H4 (cell line): ENCODE measurements at regions not wholly inside any gene's neighbourhood (a gene's known extent, or its start where the extent isn't known, plus 50 kb on each side); places are given as distances from the start of the nearest gene placed in this dataset.

Experiments
- DNase-seq: peaks from one replicate; pipeline ENCODE4 v3.0.0-alpha.2; 2015; ENCODE audit warnings: low spot score

GRCh38 chr12:111222027-111222414, 146.9 kb downstream of the PHETA1 start:
- no peak for DNase-seq

GRCh38 chr12:111221062-111222026, 147.6 kb downstream of the PHETA1 start:
- no peak for DNase-seq

GRCh38 chr12:111220363-111220762, 148.5 kb downstream of the PHETA1 start:
- DNase-seq, result no peak

DNA sequence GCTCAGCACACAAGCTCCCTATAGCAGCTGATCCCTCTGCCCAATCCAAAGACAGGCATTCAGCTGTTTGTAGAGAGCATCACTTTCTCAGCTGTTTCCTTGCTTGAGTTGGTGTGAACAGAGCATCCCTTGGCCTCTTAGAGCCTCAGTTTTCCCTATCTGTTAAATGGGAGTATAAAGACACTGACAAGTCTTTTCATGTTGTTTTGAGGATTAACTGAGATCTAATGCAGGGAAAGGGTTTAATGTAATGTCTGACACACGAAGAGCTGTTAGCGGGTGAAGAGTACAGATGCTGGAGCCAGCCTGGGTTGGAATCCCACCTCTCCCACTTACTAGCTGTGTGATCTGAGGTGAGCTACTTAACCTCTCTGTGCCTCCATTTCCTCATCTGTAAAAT, 149.5 kb downstream of the PHETA1 start:
- no peak for DNase-seq

DNA sequence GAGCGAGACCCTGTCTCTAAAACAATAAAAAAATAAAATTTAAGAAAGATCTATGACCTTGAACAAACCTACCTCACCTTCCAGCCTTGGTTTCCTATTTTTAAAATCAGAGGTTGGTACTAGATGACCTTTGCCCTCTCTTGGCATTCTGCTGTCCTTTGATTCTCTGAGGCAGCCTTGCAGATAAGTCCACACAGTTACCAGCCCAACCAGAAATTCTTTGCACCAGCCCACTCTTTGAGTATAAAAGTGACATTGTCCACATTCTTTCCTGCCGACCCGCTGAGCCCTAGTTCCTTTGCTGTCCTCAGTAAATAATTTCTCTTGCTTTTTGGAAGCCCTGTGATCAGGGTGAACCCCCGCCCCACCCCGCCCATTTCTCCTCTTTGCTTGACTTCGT, 150.4 kb downstream of the PHETA1 start:
- no peak for DNase-seq

DNA sequence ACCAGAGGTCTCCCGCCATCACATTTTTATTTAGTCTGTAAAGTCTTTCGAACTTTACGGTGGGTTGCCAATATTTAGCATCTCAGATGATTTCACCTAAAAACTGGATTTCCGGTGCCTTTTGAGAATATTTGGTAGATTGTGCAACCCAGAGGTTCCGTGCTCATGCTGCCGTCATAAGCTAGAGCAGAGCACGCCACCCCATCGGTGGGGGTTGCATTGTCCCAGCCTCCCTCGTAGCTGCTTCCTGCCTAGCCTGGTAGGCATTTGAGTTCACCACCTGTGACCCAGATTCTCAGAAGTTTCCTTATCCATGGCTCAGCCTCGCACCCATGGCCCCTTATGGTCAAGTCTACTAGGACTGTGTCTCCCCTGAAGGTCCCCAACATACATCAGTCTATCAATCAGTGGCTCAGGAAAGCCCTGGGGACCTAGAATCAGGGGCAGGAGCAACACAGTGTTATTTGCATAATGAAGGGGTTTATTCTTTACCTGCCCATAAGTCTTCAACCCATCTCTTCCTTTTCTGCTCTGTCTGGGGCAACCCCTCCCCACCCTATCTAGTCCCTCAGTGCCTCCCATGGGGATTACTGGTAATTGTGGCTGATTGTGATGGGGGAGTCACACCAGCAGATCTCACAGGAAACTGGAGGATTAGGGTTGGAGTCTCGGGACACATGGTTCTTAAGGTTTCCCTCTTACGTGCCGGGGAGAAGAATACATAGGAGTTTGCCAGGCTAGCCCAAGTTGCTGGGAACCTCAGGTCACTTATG, 152.3 kb downstream of the PHETA1 start:
- DNase-seq, result no peak

- no peak for DNase-seq
These were observed 153.0 kb downstream of the PHETA1 start for GRCh38 chr12:111215881-111216280.

DNA sequence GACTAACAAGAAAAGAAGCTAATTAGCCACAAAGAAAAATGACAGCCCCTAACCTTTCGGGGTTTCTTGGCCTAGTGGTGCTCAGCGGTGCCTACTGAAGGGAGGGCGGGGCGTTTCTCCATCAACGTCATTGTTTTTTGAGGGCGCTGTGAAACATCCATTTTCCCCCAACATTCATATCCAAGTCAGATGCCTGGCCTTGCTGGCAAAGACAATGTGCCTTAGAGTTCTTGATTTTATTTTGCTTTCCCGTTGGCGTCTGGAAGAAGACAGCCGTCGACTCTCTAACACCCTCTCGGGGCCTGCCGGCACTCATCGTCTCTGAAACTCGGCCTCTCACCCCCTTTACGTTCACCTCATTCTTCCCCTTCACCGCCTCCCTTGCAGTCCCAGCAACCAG, 154.5 kb downstream of the PHETA1 start:
- no peak for DNase-seq

- DNase-seq, result no peak
These were observed 155.3 kb downstream of the PHETA1 start for GRCh38 chr12:111213561-111213960.

GRCh38 chr12:111212814-111213456, 156.0 kb downstream of the PHETA1 start:
- DNase-seq, result no peak

DNA sequence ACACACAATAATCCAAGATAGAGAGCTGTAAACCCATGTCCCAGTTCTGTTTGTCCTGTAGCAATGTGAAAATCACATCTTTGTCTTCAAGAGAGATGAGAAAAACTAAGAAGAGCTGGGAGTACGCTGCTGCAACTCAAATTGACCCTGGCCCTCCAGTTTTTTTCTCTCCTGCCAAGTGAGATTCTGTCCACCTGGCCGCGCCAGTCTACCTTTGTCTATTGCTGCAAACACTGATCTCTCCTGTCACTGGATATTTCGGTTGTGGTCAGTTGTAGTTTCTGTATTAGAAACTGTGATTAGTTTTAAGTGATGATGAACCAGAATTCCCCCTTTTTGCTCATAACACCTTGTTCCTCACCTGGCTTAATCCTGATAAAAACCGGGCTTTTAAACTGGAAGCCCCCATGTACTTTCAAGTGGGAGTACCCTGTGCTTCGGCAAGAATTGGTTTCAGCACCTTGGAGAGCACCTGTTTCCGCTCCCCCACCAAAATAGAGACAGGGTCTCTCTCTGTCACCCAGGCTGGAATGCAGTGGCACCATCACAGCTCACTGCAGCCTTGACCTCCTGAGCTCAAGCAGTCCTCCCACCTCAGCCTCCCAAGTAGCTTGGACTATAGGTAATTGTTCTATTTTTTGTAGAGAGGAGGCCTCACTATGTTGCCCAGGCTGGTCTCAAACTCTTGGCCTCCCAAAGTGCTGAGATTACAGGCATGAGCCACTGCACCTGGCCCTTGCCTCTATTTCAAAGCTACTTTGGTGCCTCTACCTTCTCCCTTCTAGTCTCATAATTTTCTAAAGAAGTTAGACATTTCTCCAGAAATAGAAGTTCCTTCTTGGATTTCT, 156.8 kb downstream of the PHETA1 start:
- DNase-seq, result no peak

DNA sequence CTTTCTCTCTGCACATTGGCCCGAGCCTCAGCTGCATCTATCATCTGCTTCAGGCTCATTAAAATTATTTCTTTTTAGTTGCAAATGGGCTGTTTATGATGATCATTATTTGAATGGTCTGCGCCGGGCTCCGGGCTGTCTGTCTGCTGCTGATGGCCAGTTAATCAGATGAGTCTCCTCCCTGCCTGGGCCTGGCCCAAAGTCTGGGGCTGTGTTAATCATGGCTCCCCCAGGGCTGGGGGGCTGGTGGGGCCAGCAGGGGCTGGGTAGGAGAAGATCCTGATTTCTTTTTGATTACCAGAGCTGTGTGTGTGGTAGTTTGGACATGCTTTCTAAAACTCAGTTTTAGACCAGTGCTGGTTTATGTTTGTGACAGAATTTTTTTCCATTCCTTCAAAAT, 159.1 kb downstream of the PHETA1 start:
- DNase-seq, result no peak

- DNase-seq, result no peak
These were observed 161.1 kb downstream of the PHETA1 start for GRCh38 chr12:111207761-111208160.

DNA sequence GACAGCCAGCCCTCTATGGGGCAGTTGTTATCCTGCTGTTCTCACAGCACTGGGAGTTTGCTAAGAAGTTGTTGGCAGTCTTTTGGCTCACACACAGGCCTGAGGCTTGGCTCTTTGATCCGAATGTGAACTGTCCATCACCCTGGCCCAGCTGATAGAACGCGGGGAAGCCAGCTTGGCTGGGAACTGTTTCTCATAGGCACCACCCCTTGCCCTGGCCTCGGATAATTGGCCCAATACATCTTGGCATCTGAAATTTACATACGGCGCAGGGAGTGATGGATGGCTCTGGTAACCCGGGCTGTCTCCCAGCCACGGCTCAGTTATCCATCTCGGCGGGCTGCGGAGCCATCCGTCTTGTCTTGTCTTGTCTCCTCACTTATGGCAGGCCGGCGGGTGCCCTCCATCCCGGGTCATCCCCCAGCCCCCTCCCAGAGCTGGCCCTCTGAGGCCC, 164.1 kb downstream of the PHETA1 start:
- no peak for DNase-seq

DNA sequence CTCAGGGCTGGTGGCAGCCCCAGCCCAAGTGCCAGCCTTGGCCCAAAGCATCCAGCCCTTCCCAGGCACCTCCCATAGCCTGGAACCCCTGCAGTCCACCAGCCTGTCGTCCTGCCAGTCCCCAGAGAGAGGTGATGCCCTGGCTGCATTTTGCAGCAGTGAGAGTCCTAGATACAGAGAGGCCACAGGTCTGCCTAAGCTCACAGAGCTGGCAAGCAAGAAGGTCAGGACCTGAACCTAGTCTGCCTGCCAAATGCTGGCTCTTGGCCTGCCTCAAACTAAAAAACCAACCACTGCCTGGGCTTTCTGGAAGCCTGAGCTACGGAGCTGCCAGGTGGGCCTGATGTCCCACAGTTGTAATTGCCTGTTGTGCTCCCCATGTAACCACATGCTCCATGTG, 164.9 kb downstream of the PHETA1 start:
- DNase-seq, result no peak

GRCh38 chr12:111203446-111203845, 165.4 kb downstream of the PHETA1 start:
- DNase-seq, result no peak

DNA sequence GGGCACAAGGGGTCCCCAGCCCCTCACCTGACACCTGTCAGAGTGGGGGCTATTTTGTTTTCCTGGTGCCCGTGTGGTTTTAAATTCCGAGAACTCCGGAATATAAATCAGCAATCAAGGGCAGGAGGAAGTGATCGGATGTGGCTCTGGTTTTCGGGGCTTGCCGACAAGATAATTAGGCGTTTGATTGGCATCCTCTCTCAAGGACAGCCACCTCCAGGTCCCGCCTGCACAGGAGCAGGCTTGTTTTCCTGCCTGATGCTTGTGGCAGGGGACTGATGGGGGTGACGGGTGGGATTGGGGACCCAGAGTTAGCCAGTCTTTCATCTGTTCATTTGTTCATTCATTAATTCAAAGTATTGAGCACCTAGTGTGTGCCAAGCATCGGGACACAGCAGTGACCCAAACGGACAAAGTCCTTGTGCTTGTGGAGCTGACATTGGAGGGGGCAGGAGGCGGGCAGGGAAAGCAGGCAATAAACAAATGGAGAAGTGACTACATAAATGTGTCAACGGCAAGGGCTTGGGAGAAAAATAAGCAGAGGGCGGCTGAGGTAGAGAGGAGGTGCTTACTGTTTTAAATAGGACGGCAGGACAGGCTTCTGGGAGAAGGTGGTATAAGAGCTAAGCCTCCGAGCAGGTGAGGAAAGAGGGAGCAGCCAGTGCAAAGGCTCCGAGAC, 166.5 kb downstream of the PHETA1 start:
- no peak for DNase-seq

DNA sequence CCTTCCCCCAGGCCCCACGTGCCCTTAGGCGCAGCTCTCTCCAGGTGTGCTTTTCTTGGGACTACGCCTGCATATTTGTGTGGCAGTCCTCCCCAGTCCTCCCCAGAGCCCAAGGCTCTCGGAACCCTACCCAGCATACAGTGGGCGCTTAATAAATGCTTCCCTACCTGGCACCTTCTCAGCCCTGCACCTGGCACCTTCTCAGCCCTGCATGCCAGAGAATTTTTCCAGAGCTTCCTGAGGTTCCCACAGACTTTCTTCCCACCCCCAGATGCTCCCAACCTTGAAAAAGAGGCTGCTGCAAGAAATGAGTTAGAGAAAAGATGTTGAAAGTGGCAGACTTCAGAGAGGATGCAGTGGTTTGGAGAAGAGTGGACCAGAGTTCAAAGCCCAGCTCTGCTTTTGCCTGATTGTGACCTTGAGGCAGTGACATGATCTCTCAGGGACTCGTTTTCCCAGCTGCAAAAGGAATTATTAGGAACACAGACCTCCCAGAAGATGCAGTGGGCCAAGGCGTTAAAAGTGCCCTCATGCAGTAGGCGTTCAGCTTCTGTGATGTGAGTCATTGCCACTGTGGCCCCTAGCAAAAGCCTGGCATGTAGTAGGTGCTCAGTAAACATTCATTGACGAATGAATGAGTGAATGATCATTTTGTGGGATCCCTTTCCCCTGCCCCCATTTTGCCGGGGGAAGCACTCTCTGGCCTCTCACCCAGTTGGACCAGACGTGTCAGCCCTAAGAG, 167.2 kb downstream of the PHETA1 start:
- no peak for DNase-seq

- no peak for DNase-seq
These were observed 167.9 kb downstream of the PHETA1 start for GRCh38 chr12:111201036-111201435.

DNA sequence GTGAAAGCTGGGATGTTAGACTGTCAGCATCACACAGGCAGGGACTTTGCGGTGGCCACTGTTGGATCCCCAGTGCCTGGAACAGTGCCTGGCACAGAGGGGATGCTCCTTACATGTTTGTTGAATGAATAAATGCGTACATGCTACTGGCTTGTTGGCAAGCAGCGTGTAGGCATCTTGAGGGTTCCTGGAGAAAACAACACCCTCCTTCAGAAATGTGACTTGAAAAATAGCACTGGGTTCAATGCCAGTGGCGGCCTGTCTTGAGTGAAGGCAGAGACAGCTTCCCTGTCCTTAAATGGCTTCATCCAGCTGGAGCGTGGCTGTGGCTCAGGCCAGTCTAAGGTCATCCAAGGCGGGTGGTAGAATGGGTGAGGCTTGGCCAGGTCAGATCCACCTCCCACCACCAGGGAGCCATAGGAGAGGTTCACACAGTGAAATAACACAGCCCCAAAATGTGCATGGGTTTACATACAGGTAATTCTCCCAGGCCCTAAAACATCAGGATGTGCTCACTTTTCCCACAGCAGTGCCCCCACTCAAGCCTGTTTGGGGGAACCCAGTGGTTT, 171.4 kb downstream of the PHETA1 start:
- DNase-seq, result no peak
